GM10248 (cell line): ENCODE measurements at regions not wholly inside any gene's neighbourhood (a gene's known extent, or its start where the extent isn't known, plus 50 kb on each side); places are given as distances from the start of the nearest gene placed in this dataset.

ENCODE experiments used
- CTCF ChIA-PET: fragments of 300-600 bp; sonication (Branson Sonifier 250); formaldehyde crosslinking; extraction: SDS; loops from one replicate; lab custom pipeline; 2021; ENCODE audit warnings: antibody characterized with exemption; lab: Yijun Ruan, JAX
- POLR2A ChIA-PET: fragments of 350-650 bp; sonication (Branson Sonifier 250); formaldehyde crosslinking; extraction: SDS; loops from one replicate; lab custom pipeline; 2020; ENCODE audit warnings: antibody characterized with exemption; lab: Yijun Ruan, JAX
- DNase-seq: peaks from one replicate; pipeline ENCODE4 v3.0.0; 2012; ENCODE audit errors: extremely low spot score
- TF ChIP-seq, protein P1 (sequence below): IDR thresholded peaks from 2 replicates; pipeline ENCODE4 v1.5.1; 2012; ENCODE audit warnings: mild to moderate bottlenecking, low read depth; ENCODE audit errors: extremely low read depth, missing control alignments, control extremely low read depth

DNA sequence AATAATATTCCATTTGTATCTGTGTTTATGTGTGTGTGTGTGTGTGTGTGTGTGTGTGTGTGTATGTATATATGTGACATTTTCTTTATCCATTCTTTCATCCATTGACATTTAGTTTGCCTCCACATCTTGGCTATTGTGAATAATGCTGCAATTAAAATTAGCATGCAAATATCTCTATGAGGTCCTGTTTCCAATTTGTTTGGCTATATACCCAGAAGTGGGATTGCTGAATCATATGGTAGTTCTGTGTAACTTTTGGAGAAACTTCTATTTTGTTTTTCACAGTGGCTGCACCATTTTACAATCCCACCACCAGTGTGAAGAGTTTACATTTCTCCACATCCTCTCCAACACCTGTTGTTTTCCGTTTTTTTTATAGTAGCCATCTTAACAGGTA lies 53.1 kb downstream of the CH25H start:
- DNase-seq, result no peak
- TF ChIP-seq, protein P1, sequence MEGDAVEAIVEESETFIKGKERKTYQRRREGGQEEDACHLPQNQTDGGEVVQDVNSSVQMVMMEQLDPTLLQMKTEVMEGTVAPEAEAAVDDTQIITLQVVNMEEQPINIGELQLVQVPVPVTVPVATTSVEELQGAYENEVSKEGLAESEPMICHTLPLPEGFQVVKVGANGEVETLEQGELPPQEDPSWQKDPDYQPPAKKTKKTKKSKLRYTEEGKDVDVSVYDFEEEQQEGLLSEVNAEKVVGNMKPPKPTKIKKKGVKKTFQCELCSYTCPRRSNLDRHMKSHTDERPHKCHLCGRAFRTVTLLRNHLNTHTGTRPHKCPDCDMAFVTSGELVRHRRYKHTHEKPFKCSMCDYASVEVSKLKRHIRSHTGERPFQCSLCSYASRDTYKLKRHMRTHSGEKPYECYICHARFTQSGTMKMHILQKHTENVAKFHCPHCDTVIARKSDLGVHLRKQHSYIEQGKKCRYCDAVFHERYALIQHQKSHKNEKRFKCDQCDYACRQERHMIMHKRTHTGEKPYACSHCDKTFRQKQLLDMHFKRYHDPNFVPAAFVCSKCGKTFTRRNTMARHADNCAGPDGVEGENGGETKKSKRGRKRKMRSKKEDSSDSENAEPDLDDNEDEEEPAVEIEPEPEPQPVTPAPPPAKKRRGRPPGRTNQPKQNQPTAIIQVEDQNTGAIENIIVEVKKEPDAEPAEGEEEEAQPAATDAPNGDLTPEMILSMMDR, result no peak
- ChIA-PET POLR2A (no interaction called here), CTCF (no interaction called here)

DNA sequence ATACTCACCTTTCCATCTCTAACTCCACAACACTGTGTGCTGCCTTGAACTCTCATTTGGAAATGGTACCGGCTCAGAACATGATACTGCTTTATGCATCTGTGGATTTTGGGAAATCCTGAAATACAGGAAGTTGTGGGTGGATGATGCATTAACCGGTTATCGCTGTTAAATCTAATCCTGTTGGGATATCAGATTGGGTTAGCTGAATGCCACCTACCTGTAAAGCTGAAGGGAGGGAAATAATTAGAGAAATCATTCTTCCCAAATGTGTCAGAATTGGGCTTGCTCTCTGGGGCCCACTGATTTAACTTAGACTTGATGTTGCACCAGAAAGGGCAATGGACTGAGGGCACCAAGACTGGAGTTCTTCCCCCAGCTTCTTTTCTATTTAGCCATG lies 54.0 kb downstream of the CH25H start:
- no peak for DNase-seq
- POLR2A ChIA-PET, result no interaction called here
- TF ChIP-seq, protein P1, result no peak
- CTCF ChIA-PET, result no interaction called here

GRCh38 chr10:89151857-89152256 lies 55.3 kb downstream of the CH25H start:
- TF ChIP-seq, protein P1, result no peak
- DNase-seq, result no peak
- ChIA-PET POLR2A (no interaction called here), CTCF (interaction anchor here (1.0 to 1.1 kb wide), 3 partner anchors 12 to 217 kb away, joined by 3 to 4 read pairs (median 3); no protein-coding TSS in a partner anchor)

GRCh38 chr10:89148061-89148460 lies 59.1 kb downstream of the CH25H start:
- TF ChIP-seq, protein P1, result no peak
- ChIA-PET POLR2A (no interaction called here), CTCF (interaction anchor here (1.2 kb wide), 1 partner anchor 11 kb away, joined by 3 read pairs; no protein-coding TSS in a partner anchor)
- DNase-seq, result no peak

- POLR2A ChIA-PET, result no interaction called here
- CTCF ChIA-PET, result no interaction called here
- TF ChIP-seq, protein P1, result no peak
- DNase-seq, result no peak
These were observed 59.9 kb downstream of the CH25H start for GRCh38 chr10:89147256-89147655.

GRCh38 chr10:89144836-89145235 lies 62.3 kb downstream of the CH25H start:
- DNase-seq, result no peak
- TF ChIP-seq, protein P1, result no peak
- CTCF ChIA-PET, result interaction anchor here (0.8 to 1.7 kb wide), 7 partner anchors 11 to 115 kb away, joined by 3 to 5 read pairs (median 3); no protein-coding TSS in a partner anchor
- POLR2A ChIA-PET, result no interaction called here
